Activated T-helper 1 cell treated with Interleukin-2 at 50 U/mL for 16 hours (primary cell): ENCODE measurements at regions not wholly inside any gene's neighbourhood (a gene's known extent, or its start where the extent isn't known, plus 50 kb on each side); places are given as distances from the start of the nearest gene placed in this dataset.
"Not testable (repeated sequence)": the region's sequence is repeated elsewhere in the genome, so short reads cannot be mapped to it uniquely, and the experiment has no call there.

Source experiments
- DNase-seq: peaks from one replicate; pipeline ENCODE4 v3.0.0-alpha.2; 2020; ENCODE audit warnings: low read depth

DNA sequence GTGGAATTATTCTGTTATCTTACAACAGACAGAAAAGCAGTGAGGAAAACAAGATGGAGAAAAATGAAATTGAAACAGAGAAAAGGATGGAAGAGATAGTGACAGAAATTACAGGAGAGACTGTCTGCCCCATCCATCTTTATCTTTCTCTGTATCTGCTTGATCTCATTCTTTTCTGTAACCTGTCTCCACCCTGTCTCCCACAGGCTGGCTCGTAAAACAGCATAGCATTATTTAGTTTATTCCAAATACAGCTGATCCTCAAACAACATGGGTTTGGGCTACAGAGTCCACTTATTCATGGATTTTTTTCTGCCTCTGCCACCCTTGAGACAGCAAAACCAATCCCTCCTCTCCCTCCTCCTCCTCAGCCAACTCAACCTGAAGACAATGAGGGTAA lies 482.3 kb upstream of the JARID2 start:
- no peak for DNase-seq

DNA sequence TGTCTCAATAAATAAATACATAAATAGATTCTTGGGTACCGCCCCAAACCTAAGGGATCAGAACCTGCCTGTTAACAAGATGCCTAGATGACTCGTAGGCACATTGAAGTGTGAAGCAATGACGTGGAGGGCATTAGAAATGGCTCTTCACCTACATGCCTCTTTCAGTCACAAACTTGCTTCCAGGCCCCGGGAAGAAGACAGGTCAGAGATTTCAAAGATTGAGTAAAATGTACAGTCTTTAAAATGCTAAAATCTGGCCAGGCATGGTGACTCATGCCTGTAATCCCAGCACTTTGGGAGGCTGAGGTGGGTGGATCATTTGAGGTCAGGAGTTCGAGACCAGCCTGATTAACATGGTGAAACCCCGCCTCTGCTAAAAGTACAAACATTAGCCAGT lies 480.8 kb upstream of the JARID2 start:
- DNase-seq = no peak

DNA sequence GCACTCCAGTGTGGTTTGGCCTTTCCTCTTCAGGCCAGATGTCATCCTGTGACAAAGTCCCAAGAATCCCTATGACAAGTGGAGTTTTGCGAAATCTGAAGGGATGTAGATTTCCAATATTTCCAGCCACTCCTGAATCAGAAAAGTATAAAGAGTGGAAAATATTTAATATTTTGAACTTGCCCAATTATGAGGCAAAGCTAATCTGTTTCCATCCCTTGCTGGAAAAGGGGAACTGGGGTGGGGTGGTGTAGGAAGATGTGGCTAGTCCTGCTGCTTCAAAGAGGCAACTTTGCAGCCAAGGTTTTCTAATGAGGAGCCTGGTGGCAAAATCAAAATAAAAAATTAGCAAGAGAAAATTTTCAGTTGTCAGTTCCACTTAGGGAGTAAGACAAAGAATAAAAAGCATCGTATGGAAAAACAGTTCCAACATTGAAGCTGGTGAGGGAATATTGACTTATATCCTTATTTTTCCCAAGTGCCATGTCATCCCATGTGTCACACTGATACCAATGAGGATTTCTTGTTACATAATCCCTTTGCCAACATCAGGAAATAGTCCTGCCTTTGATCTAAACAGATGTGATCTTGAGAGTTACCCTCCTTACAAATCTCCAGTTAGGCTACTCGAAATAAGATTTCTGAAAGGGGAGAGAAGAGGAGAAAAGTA lies 480.0 kb upstream of the JARID2 start:
- no peak for DNase-seq

DNA sequence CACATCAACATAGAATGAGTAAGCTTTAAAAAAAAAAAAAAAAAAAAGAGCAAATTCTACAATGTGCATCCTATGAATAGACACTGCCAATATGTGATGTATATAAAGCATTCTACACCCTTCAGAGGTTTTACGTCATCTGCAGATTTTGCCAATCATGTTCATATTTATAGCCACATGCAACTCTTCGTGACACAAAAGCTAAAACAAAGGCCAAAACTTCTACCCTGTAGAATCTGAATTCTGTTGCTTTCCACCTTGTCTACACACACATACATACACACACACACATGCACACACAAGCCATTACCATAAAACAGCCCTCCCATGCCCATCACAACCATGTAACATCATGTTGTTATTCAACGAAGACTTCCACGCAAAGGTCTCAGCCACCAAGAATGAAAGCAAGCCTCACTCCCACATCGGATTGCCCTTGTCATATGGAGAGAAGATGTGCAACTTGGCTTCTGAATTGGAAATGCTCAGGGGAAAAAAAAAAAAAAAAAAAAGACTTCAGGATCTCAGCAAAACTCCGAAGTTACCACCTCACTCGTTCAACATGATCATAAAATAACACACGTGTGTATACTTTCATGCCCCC lies 479.4 kb upstream of the JARID2 start:
- DNase-seq = no peak

DNA sequence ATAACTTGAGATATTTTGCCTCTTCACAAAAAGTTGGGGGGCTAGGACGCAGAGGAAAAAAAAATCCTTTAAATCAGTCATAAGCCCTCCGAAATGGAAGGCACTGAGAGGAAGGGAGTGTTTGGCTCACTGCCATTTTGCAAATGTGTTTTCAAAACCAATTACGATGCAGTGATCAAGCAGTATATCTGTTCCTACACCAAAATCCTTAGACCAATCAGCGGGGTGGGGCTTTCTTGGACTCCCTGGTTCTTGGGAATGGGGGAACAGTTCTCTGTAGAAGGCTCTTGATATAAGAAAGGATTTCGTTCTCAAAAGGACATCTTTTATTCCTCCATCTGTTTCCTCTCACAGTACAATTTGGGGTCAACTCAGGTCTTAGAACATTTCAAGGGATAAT lies 478.6 kb upstream of the JARID2 start:
- no peak for DNase-seq

DNA sequence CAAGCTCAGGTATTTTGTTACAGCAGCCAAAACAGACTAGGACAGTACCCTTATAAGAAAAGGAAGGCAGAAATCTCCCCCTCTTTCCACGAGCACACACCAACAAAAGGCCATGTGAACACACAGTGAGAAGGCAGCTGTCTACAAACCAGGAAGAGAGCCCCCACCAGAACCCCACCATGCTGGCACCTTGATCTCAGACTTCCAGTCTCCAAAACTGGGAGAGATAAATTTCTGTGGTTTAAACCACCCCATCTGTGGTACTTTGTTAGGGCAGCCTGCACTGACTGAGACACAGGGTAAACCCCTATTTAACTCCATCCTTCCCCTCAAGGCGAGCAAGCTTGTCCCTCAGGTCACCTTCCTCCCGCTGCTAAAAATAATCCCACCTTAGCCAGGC lies 475.8 kb upstream of the JARID2 start:
- DNase-seq = no peak

DNA sequence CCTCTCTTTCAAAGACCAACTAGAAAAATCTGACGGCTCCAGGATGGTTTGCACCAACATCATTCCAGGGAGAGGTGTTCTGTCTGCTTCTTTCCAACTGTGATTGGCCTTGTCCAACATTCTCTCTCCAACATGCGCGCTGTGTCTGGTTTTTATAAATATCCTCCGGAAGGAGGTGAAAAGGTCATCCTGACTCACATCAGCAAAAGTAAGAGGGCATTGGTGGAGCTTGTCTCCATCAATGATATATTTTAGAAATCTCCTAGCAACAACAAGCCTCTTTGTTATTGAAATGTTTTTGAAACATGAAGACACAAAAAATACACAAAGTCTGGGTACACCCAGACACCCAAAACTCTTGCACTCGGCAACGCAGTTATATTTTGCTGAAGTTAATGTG lies 475.3 kb upstream of the JARID2 start:
- DNase-seq = no peak

DNA sequence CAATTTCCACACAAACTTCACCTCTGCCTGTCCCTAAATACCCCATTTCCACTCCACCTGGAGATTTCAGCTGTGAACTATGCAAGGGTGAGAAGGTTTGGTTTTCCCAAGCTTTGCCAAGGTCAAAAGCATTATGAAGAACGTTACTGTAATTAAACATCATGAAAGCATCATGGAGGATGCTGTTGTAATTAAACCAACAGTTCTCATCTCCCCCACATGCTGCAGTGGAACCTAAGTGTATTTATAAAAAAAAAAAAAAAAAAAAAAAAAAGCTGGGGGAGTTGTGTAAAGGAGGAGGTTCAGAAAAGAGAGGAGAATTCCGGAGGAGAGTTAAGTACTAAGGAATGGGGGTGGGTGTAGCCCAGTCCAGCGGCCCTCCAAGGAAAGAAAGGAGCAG lies 474.9 kb upstream of the JARID2 start:
- DNase-seq = no peak

DNA sequence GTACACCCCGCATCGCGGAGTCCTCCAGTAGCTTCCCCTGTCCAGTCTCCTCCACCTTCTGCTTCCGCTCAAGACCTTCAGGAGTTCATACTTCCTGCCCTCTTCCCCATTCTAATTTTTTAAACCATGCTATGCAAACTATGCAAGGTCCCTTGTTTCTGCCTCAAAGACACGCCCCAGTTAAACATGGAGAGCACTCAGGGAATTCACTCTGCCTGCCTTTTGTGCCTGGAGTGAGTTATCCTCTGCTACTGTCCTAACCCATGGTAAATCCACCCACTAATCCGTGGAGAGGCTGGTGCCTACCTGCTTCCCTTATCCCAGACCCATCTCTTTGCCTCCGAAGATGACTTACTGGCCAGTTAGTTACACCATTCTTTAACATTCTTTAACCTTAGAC lies 473.7 kb upstream of the JARID2 start:
- DNase-seq = no peak

DNA sequence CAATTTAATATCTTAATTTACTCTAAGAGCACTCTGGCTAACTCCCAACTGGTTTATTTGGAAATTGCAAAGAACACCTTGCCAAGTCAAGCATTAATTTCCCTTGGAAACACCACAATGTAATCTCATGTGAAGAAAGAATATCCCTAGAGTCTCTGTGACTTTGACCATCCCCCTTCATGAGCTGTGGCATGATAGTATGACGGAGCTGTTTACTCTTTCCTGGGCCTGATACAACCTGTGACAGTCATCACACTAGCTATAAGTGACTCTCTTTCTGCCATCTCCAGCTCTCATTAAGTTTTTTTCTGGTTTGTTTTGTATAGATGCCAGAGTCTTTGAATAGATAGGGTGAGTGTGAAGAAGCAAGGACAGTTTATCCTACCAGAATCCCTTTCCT lies 470.3 kb upstream of the JARID2 start:
- DNase-seq = no peak

DNA sequence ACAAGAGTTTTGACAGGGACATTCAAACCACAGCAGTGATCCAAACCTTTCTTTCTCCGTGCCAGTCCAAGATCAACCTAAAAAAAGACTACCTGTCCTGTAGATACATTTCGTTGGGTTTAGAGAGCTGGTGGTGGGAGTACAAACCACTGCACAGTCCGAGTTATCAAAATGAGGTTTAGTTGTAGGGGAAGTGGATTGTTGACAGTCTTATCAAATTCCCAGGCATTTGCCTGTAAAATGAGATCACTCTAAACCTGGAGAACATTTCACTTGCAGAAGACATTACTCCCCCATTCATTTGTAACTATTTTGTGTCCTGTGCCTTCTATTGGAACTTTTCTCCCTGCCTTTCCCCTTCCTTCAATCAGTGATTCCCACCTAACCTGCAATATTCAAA lies 469.6 kb upstream of the JARID2 start:
- no peak for DNase-seq

DNA sequence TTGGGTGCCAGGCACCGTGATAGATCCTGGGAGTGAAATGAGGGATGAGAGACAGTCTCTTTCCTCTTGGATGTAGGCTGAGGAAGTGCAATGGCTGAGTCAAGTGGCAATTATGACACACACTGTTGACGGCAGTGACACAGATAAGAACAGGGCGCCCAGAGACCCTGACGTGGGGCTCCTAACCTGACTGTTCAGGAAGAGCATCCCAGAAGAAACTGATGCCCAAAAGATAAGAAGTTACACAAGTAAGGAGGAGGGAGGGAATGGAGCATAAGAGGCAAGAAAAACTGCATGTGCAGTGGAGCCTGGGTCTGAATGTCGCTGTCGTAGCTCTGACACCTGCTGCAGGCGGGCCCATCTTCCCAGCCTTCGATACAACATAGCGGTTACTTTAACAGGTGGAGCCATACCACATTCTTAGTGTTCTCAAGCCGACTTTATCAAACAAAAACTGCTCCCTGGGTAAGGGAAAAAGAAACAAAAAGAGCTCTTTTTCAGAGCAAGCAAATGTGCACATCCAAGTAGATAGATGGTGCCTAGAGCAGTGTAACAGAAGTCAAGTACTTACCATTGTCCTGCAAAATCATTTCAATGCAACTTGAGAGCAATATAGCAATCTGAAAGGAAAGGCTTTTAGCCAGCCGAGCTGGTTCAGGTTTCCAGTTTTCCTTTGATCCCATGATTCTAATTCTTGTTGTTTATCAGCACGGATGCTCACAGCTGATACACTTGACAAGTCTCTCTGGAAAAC lies 463.9 kb upstream of the JARID2 start:
- DNase-seq = no peak

DNA sequence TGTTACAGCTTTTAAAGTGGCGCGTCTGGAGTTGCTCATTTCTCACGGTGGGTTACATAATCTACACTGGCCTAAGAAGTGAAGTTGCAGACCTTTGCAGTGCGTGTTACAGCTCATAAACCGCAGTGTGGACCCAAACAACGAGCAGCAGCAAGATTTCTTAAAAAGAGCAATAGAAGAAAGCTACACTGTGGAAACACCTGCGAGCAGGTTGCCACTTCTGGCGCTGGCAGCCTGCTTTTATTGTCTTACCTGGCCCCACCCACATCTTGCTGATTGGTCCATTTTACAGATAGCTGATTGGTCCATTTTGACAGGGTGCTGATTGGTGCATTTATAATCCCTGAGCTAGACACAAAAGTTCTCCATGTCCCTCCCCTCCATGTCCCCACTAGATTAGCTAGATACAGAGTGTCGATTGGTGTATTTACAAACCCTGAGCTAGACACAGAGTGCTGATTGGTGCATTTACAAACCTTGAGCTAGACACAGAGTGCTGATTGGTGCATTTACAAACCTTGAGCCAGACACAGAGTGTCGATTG lies 462.9 kb upstream of the JARID2 start:
- not testable (repeated sequence) for DNase-seq

DNA sequence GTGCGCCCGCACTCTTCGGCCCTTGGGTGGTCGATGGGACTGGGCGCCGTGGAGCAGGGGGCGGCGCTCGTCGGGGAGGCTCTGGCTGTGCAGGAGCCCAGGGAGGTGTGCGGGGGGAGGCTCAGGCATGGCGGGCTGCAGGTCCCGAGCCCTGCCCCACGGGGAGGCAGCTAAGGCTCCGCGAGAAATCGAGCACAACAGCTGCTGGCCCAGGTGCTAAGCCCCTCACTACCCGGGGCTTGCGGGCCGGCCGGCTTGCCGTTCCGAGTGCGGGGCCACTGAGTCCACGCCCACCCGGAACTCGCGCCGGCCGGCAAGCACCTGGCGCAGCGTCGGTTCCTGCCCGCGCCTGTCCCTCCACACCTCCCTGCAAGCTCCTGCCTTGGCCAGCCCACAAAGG lies 462.3 kb upstream of the JARID2 start:
- no peak for DNase-seq

DNA sequence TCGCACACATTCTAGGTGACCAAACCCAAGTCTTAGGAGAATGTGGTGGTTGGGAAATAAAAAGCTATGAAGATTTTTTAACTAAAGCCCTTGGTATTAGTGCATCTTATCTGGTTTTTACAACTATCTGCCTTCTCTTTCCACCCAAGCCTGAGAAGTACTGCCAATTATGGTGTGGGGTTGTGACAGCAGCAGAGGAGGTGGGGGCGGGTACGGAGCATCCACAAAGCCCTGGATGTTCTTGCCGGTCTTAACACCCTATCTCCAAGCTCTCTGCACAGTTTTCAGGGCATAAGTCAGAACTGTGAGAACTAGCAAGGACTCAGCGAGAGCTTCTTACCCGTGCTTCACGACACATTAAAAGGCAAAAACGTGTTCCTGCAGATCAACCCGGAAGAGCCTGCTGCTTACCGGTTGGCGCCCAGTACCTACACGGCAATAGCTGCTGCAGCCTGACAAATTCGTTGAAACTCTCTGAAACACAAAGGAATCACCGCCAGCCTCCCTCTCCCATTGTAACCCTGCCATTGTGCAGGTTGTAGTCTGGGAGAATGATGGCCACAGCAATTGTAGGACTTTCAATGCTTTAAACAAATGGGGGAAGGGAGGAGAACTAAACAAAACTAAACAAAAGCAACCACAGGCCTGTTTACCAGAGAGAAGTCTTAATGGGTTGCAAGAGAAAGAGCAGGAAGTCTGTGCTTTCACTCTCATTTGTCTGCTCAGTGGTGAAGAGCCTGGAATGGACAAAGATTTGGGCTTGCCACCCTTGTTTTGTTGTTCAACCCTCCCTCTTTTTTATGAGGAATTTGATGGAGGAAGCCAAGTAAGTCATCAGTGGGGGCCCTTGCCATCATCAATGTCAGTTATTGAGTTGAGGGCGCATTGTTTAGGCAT lies 461.0 kb upstream of the JARID2 start:
- no peak for DNase-seq

DNA sequence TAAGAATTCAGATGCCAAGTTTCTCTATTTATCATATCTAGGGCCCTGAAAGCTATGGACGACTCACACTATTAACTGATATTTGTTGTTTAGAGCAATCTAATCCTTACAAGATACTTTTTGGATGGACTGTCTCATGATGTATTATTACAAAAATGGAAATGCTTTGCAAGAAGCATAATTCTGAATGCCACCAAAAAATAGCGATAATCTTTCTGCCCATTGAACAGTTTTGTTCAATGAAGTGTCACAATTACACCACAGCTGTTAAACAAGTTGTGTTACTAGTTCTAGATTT lies 460.4 kb upstream of the JARID2 start:
- DNase-seq = no peak

DNA sequence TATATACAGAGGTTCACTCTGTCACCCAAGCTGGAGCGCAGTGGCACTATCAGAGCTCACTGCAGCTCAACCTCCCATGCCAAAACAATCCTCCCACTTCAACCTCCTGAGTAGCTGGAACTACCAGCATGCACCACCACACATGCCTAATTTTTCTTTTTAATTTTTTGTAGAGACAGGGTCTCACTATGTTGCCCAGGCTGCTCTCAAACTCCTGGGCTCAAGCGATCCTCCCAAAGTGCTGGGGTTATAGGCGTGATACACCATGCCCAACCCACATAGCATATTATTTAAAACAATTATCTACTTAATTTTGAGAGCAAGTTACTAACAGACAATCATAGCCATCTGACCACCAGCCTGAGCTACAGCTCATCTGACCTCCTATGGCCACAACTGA lies 459.9 kb upstream of the JARID2 start:
- no peak for DNase-seq

DNA sequence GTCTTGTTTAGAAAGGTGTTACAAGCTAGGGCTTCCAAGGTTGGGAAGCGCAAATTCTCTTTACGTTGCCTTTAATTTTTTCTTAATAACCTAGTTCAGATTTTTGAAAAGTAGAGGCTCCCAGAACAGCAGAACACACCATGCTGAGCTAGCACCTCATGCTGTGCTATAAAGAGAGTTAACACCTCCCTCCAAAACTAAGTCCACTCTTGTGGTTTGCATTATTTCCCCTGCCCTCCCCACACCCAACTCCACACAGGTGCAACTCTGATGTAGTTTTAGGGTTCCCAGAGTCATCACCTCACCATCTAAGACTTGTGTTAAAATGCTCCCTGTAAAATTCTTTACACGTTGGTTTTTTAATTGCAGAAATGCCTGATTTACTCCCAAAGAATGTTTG lies 459.4 kb upstream of the JARID2 start:
- DNase-seq = no peak

DNA sequence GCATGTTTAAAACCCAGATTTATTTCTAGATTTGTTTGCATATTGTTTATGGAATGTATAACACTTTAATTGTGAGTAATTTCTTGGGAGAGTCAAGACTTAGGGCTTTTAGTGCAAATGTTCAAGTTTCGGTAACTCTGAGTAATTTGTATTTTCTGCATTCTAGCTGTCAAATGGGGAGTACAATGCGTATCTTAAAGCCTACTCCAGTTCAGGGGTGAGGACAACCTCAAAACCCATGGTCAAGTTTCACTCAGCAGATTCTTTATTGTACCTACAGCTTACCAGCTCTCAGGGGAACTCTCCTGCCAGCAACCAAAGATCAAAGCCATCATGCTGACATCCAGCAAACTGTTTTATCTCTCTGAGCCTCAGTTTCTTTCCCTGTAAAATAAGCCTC lies 458.6 kb upstream of the JARID2 start:
- no peak for DNase-seq

DNA sequence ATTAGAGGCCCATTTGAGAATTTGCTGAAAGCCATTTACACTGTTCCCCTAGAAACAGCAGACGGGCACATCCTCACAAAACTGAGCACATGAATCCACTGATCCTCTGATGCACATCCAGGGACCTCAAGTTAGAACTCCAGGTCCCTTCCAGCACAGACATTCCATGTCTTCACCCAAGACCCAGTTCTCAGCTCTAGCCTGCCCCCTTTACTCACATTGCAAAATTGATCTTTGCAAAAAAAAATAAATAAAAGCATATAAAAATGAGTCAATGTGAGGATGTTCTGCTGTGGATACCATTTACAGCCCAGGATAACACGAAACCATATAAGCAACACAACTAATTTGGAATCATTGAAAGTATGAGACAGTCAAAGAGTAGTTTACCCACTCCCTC lies 458.2 kb upstream of the JARID2 start:
- no peak for DNase-seq

DNA sequence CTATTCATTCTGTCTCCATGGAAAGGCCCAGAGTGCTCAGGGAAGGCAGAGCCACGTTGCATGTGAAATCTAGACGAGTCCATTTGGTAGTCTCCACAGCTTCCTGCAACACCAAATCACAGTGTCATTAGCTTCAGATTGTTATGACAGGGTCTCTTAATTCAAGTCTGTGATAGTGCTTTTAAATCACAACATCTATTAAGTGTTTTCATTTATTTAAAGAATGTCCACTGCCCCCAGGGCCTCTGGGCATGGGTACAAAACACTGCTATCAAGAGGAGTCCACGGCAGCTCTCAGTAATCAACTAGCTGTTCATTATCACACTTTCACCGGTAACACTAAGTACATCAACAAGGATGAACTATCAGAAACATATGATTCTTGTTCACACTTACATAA lies 455.9 kb upstream of the JARID2 start:
- DNase-seq = no peak

DNA sequence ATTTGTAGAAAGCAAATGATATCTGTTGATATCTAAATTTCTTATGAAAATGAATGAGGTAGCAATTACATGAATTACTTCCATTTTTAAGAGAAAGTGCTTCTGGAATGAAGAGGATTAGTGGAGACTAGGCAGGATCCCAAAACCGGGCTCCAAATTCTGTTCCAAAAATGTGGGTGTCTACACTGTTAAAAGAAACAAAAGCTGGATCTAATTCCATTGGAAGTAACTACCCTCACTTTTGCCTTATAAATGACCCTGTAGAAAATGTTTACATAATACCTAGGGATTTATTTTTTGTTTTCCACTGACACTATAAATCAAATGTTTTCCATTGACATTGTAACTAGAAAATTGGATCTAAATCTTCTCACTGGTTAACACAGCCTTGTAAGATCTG lies 454.9 kb upstream of the JARID2 start:
- no peak for DNase-seq

DNA sequence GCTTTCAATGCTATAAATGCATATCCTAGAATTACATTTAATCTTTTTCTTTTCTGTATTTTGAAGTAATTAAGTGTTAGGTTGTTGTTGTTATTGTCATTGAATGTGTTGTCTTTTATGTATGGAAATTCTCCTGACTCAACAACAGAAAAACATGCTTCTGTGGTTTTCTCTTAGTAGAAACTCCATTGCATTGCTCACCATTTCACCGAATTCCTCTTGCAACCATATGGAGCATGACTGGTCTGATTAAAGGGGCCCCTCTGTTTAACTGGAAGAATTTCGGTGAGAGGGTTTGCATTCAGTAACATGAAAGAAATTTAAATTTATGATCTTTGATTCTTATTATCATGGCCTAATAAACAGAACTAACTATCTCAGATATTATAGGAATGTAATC lies 454.3 kb upstream of the JARID2 start:
- no peak for DNase-seq
